ENCODE measurements at regions not wholly inside any gene's neighbourhood (a gene's known extent, or its start where the extent isn't known, plus 50 kb on each side); places are given as distances from the start of the nearest gene placed in this dataset.

DNA sequence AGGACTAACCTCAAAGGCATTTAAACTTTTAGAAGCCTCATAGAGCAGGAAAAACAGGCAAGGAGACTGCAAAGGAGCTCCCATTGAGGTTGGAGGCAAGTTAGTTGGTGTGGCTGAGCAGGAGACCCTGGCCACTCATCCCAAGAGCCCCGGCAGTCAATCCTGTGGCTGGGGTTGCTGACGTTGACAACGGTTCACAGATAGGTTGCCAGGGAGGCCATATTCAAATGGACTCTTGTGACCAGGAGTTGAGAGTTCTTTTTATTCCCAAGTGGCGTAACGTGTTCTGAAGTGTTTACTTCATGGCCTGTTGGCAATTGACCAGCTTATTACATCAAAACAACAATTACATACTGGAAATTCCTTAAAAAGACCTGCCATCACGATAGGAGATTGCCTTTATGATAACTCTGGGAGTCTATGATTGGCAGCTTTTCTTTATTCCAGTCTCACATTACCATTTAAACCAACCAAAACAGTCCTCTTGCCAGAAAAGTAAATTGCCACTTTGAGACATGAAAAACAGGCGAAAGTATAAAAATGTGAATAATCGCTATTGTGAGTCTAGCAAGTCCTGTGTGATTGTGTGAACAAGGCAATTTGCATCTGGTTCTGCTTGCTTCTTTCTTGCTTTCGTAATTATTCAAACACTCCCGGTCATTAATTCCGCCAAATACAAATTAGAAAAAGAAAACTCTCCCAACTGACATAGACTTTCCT is 394.9 kb downstream of the MED10 start:
- no peak for DNase-seq

DNA sequence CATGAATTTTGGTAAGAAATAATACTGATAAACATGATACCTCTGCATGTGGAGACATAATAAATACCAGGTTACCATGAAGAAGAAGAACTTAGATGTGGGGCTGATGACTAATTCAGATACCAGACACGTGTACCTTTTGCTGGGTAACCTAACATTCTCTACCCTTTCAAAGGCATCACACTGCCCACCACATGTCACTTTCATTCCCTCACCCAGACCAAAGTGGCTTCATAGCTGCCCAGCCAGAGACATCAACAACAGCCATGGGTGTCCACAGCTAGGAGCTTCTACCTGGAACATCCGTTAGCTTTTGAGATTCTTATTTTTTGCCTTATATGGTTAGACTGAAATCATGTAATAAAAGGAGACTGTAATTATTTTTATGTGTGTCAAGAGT is 396.8 kb downstream of the MED10 start:
- DNase-seq, result no peak

DNA sequence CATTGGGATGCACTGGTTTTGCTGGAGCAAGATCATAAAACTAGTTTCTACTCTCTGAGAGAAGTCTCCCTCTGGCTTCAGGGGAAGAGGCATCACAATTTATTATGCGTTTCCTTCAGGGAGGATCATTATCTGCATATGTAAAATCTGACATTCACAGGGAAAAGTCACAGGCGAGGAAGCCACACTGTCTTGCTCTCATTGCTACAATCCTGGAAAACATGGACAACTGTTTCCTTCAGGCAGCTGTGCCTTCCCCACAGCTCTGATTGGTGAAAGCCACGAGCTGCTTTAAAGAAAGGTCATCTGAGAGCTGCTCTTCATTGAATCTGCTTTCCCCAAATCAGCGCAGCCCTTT is 397.8 kb downstream of the MED10 start:
- no peak for DNase-seq

DNA sequence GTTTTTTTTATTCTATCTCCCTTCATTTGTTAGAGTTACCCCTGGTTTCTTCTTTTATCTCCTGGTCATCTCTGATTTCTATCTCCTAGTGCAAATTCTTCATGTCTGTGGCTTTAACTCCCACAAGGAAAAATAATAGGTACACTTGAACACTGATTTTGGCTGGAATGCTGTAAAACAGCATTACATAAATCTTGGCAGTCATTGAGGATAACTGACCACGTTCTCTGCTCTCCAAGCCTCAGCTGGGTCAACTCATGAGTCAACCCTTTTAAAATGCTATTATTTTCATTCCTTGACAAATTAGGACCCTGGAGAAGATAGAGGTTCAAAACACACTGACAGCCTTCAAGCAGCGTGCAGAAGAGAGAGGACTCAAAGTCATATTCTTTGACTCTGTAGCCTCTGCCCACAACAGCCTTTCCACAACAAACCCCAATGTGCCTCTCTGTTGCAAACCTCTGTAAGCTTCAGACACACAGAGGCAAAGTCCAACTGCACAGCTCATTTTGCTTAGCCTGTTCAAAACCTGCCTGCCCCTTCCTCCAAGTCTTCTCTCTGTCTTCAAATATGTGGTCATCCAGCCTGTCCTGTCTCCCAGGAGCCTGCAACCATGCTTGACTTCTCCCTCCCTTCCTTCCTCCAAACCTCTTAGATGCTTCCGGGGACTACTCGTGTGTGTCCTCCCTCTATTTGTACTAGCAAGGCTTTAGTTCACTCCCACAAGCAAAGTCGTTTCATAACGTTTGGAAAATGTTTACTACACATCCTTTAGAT is 398.4 kb downstream of the MED10 start:
- DNase-seq, result no peak

DNA sequence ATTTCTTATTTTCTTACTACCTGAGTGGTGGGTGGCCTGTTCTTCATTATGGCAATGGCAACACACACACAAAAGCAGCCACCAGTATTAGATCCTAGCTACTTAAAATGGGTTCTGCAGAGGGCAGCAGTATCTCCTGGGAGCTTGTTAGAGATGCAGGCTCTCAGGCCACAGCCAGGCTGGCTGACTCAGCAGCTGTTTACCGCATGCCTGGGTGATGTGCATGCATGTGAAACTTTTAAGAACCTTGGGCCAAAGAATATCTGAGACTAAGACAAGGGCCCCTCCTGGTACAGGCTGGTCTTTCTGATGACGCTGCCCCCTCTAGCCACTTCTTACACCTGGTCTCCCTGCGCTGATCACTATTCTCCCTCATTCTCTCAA is 399.0 kb downstream of the MED10 start:
- DNase-seq, result no peak

DNA sequence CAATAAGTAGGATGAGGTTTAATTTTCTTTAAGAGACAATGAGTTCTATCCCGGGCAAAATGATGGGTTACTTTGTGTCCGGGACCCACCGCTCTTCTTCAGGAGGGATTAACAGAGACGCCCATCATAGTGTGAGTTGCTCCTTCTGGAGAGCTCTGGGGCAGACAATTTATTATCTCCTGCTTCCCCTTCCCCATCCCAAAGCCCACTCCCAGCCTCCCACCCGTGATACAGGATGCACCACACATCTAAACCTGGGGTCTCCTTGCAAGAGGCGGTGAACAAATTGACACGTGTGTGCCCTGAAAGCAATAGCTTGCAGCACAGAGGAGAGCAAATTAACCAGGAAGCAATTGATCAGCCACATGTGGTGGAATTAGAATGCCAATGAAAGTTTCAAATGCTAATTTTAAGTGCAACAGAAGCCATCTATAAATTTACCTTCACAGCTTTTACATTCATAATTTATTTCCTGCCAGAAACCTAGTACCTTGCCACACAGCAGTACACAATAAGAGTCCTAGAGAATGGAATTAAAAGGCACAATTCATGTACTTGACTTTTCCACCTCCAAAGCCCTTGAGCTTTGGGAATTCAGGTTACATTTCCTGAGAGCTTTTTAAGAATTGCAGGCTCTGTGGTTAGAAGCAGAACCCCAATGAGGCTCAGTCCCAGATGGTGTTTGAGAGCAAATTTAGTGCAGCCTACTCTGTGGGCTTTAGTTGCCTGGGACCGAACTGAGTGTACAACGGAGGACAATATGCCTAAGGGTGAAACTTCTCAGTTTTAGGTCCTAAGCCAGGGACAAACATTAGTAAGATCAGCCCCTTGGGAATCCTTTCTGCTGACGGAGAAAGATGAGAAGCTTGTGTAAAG is 399.6 kb downstream of the MED10 start:
- DNase-seq, result no peak

DNA sequence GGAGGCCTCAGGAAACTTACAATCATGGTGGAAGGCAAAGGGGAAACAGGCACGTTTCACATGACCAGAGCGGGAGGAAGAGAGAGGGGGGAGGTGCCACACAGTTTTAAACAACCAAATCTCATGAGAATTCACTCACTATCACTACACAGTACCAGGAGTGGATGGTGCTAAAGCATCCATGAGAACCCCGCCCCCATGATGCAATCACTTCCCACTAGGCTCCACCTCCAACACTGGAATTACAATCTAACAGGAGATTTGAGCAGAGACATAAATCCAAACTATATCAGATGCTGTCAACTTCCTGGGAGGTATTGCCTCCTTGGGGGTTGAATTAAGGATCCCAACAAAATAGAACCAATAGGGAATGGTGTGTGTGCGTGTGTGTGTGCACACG is 407.1 kb downstream of the MED10 start:
- no peak for DNase-seq

DNA sequence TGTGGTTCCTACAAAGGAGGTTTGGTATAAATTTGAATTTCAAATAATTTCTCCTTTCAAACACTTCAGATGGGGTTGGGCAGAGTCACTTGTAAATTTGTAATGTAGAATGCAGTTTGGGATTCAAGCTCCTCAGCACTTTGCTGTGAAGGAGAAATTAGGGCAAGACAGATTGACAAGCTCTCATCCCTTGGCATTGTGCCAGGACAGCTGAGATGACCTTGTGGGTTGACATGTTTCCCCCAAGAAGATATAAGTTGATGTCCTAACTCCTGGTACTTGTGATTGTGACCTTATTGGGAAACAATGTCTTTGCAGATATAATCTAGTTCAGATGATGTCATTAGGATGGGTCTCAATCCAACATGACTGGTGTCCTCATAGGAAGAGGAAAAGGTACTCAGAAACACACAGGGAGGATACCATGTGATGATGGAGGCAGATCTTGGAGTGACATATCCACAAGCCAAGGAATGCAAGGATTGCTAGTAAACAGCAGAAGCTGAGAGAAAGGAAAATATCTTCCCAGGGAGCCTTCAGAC is 408.3 kb downstream of the MED10 start:
- no peak for DNase-seq

DNA sequence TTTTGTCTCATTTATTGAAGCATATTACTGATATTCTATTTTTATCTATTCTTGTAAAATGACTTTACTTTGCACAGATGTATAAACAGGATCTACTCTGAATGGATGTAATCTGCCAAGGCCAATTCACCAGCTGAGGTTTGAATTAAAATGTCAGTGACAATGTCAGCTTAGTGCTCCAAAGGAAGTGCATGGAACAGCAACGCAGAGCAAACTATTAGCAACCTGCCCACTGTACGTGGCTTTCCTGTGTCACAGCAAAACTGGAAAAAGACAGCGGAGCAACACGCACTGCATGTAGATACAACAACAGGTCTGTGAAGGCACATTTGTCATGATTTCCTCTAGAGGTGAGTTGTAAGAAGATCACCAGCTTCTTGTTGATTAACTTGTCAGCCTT is 409.4 kb downstream of the MED10 start:
- no peak for DNase-seq

DNA sequence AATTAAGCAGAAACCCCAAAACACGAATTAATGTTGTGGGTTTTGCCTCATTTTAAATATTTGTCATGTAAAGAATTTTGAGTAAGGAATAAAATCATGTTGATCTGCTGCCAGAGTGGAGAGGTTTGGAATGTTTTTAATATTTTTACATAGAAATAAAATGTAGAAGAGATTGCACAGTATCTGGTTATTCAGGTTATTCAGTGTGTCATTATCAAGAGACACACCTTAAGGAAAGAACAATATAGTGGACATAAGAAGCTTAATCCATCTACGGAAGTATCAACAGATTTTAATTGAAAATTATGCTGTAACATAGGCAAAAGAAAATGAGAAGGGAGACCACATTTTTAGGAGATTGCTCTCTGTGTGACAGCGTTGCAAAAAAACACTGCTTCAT is 410.4 kb downstream of the MED10 start:
- DNase-seq, result no peak

DNA sequence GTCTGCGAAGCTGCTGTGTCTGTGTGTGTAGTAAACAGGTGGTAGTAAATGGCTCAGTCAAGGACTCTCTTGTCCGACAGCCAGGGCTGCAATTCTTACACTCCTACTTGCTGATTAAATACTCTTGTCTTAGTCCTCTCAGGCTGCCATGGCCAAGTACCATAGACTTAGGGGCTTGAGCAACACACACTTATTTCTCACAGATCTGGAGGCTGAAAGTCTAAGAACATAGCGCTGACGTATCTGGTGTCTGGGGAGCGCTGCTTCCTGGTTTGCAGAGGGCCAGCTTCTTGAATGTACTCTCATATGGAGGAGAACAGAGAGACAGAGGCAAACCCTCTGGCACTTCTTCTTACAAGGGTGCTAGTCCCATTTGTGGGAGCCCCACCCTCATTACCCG is 411.0 kb downstream of the MED10 start:
- DNase-seq, result no peak

DNA sequence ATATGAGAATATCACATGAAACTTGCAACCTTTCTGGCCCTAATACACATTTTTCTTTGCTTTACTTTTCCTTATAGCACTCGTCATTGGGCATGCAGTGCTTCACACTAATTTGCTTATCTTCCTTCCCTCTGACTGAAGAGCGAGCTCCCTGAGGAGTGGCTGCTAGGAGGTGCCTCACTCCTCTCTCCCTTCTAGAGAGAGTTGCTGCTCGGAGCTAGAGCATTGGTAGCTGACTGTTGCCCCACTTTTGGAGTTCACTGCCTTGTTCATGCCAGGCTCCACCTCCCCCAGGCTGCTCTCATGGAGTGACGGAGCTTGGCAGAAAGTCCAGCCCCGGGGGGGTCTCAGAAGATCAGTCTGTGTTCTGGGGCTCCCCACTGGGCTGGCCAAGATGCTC is 413.2 kb downstream of the MED10 start:
- DNase-seq, result no peak

DNA sequence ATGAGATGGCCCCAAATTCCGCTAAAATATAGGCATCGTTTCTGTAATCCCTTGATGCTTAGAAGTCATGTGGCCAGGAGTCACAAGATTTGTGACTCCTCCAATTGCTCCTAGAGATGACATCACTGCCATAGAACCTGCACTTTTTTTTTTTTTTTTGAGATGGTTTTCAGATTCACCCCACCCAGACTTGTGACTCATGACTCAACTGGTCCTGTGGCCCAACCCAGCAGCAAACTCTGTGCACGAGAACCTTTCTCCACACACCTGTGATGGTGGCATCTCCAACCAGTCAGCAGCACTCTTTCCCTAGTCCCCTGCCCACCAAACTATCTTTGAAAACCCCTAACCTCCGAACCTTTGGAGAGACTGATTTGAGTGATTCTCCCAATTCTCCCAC is 414.0 kb downstream of the MED10 start:
- DNase-seq, result no peak

DNA sequence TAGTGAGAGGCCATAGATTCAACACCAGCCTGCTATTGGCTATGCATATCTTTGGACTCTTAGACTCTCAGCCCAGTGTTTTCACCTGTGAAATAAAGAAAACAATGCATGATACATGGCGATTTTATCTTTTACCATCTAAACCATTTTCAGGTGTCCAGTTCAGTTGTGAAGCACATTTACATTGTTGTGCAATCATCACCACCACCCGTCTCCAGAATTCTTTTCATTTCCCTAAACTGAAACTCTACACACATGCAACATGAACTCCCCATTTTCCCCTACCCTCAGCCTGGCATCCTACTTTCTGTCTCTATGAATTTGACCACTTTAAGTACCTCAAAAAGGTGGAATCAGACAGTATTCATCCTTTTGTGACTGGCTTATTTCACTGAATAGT is 420.6 kb downstream of the MED10 start:
- DNase-seq, result no peak

DNA sequence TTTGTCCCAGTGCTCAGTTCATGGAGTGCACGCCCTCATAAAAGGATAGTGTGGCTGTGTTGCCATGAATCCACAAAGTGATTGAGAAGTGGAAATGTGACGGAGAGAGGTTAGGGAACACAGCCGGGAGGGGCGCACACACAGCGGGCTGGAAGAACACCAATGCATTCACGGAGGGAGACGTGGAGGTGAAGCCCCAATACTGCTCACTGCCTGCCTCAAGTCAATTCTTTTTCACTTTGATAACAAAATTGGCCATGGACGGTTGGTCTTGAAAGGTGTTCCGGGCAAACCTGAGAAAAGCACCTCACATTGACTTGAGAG is 424.1 kb downstream of the MED10 start:
- no peak for DNase-seq

DNA sequence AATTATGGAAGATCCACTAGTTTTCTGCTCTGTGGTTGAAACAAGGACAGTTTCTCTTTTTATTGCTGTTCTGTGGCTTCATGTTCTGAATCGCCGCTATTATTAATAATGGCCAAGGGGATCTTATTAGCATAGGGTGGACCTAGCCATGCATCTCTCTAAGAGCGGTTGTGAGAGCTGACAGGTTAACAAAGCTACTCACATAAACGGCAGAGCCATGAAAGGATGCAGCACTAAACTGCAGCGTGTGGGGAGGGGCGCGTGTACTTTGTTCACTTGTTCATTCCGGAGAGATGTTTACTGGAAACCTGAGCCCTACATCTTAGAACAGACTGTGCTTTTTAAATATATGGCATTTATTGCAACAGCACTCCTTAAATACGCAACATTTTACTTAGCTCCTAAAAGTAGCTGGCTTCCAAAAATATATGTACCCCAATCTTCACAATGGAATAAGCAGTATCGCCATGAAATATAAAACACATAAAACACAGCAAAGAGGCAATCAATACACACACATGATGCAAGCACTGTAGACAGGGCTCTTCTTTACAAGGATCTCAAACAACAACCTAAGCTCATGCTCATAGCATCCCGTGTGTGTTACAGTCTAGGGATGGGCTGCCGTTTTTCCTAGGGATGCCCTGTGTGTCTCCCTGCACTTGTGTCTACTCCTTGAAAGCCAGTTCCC is 424.6 kb downstream of the MED10 start:
- DNase-seq, result no peak

DNA sequence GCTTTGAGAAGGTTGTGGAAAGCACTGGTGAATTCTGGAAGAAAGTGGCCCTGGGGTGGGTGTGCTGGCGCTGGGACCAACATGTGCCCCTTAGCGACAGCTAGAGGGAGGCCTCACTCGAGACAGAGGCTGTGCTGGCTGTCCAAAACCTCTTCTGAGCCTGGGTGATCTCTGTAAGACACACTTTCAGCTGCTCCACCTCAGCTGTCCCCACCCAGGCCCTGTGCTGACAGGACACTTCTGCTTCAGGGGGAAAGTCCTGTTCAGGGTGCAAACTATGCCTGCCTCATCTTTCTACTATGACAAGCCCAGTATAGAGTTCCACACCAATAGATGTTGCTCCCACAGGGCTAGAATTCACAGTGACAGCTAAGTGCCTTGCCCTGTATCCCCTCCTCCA is 426.4 kb downstream of the MED10 start:
- DNase-seq, result no peak

DNA sequence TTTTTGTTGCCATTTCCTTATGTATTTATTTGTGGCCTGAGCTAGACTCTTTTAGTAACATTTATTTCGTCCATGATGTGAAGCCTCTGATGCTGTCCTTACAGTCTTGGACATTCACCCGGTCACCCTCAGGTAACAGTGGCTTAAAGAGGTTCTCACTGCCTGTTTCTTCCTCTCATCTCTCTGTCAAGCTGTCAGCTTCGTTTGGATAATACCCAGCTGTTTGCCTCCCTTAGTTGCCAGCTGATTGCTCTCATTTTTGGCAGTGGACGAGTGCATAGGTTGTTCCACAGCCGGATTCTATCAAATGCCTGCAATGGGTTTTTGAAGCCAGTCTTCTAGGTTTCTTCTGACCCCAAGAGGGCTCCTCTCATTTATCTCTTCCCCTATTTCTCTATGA is 427.7 kb downstream of the MED10 start:
- no peak for DNase-seq

DNA sequence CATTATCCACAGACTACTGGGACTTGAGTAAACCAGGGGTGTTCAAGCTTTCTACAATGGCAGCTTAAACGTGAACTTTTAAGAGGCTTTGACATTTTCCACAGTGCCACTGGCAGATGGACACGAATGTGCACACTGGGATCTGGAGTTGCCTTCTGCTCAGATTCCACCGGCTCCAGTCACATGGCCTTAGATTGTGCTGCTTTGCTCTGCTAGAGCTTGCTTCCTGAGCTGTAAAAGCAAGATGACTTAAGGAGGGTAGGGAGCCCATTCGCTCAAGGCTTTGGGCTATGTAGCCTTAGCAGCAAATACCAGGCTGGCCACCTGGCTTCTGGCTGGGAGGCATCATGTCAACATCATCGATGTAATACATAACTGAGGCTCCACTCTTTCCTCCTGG is 436.9 kb downstream of the MED10 start:
- DNase-seq, result no peak

DNA sequence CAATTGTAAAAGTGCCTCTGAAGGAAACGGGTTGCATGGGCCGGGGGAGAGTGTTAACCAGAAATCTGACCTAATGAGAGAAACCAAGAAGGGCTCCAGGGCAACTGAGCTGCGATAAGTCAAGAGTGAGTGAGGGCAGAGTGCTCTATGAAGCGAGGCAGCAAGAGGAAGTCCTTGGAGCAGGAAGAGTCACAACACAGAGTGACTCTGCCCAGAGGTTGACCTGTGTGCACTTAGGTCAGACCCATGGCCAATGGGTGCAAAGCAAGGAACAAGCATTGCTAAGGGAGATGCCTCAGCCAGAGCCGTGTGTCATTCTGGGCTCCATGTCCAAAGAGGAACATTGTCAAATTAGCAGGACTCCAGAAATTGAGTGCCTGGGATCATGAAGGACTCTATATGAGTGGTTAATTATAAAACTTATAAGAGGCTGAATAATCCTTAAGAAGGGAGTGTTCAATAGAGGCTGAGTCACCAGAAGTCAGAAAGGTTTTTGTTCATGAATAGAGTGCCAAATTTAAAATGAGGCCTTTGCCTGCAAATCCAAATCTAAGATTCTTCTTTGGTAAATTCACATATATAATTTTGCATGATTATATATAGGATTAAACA is 438.5 kb downstream of the MED10 start:
- DNase-seq, result no peak

DNA sequence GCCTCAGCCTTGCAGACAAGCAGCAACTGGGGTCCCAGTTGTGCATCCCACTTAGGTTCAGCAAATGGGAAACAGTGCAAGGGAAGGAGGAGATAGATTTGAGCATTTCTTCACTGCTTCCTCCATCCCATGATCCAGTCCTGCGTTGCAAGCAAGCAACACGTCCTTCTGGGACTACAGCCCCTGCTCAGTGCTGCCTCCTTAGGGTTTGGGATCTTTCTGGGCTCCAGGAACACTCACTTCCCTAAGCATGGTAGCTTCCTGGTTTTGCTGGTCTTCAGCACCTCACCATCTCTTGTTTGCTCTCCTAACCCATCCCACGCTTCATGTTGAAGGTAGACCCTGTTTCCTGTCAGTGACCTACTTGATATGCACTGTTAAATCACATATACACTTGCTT is 444.7 kb downstream of the MED10 start:
- DNase-seq, result no peak

DNA sequence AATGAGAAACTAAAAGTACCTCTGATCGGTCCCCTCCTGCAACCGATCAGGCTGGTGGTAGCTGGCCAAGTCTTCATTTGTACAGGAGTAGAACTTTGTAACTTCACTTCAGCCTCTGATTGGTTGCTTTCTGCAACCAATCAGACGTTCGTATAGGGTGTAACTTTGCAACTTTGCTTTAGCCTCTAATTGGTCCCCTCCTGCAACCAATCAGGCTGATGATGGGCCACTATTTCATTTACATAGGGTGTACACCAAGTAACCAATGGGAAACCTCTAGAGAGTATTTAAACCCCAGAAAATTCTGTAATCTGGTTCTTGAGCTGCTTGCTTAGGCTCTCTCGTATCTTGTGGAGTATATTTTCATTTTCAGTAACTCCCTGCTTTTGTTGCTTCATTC is 445.5 kb downstream of the MED10 start:
- DNase-seq, result no peak

DNA sequence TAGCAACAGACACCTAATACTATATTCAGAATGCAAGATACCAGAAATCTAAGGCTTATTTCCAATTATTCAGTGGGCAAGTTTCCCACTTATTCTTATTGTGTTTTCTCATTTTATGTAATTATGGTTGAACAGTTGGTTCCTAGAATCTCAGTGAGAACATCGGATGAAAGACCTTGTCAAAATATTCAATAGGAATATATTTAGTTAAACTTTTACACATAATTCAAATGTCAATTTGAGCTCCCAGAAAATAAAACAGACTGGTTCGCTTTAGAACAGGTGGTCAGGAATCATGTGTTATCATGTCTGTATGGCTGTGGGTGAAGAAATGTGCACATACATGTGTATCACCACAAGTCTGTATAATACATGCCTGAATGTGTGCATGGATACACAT is 447.8 kb downstream of the MED10 start:
- DNase-seq, result no peak

All from activated CD4-positive, CD25-positive, alpha-beta regulatory T cell (primary cell).